ENCODE measurements at regions not wholly inside any gene's neighbourhood (a gene's known extent, or its start where the extent isn't known, plus 50 kb on each side); places are given as distances from the start of the nearest gene placed in this dataset.

DNA sequence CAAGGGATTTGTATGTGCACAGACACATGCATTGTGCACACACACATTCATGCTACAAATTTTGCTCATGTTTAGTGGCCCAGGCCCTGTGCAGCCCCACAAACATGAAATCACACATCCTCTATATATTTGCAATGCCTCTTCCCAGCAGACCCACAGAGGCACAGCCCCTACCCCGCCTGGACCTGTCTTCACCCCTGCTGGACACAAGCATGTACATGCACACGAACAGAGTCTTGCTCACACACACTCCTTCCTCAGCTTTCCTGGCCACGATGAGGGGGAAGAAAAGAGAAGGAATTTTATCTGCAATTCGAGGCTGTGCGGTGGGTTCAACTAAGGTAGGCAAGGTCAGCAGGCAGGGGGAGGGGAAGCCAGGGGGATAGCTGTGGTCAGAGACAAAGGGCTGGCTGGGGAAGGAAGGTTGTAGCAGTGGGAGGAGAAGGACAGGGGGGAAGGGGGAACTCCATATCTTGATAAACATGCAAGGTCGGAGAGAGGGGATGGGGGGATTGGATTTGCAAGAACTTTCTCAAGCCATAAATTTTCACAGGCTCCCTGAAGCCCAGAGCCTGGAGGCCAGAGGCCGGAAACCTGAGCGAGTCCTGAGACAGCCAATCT lies 156.4 kb downstream of the EFNB1 start:
- no peak for FAIRE-seq

More for the DNA sequence above, 156.4 kb downstream of the EFNB1 start:
- Histone ChIP-seq H3K36me3 (ENCODE audit: control insufficient read depth in 2 of 2, insufficient read depth in 2 of 2, low read length in 1 of 2) (no peaks in the 10 kb centered on the region), H3K4me3 (no peak overlapping the region), H3K9me3 (replicated peaks; ENCODE audit: control insufficient read depth, insufficient read depth, low read length) (no peaks in the 10 kb centered on the region), H3K27ac (ENCODE audit: control insufficient read depth, insufficient read depth) (no peak overlapping the region), H3K27me3 (replicated peaks in 1 of 2; ENCODE audit: control insufficient read depth in 2 of 2, insufficient read depth in 2 of 2, low read length in 1 of 2) (no peaks in the 10 kb centered on the region), H3K4me1 (ENCODE audit: control insufficient read depth, insufficient read depth, low read length) (no peaks in the 10 kb centered on the region), H2AFZ (ENCODE audit: control insufficient read depth, low read depth, low read length) (no peak overlapping the region), H3K4me2 (ENCODE audit: control insufficient read depth, insufficient read depth) (no peak overlapping the region), H3K79me2 (ENCODE audit: control insufficient read depth, insufficient read depth, low read length) (no peaks in the 10 kb centered on the region), H3K9ac (ENCODE audit: control insufficient read depth, insufficient read depth, low read length) (no peak overlapping the region), H4K20me1 (ENCODE audit: control insufficient read depth, insufficient read depth) (no peaks in the 10 kb centered on the region)
- ChIA-PET POLR2A (no interaction called here), RAD21 (ENCODE audit: unreplicated experiment) (no interaction called here), SMC1A (ENCODE audit: uncharacterized antibody, unreplicated experiment) (no interaction called here), CTCF (no interaction called here)
- DNase-seq (ENCODE audit: low read depth, low spot score) (no peak), ATAC-seq (no peak)
- in situ Hi-C loops (cut with MboI), result no loop called here
- no peak for TF ChIP-seq USF1 (IDR thresholded peaks at IDR 0.05; ENCODE audit: borderline replicate concordance, extremely low read length, insufficient read depth, low read depth, low read length)
- TF ChIP-seq PRDM15 (CRISPR knock-in tag; IDR thresholded peaks at IDR 0.05), result no peak
- no TSS peak for BruUV-seq (replicated peaks)
- 20% methylated on average over 7 of the region's 8 CpGs for WGBS (ENCODE audit: insufficient coverage, insufficient replicate concordance, low lambda C conversion rate, missing lambda C conversion rate)
- intact Hi-C loops (cut with micrococcal nuclease; ENCODE audit: unreplicated experiment), result no loop called here

Measured in GM12878 (cell line).